GM23338 (cell line): ENCODE measurements at regions not wholly inside any gene's neighbourhood (a gene's known extent, or its start where the extent isn't known, plus 50 kb on each side); places are given as distances from the start of the nearest gene placed in this dataset.

ENCODE experiments used
- ATAC-seq: fragments of 200-7000 bp; cut with Tn5 transposase; 3 replicates; pipeline ENCODE4 v1.9.1; 2020
- DNase-seq: peaks from one replicate; pipeline ENCODE4 v3.0.0-alpha.2; 2015; ENCODE audit warnings: low spot score
- H2AFZ ChIP-seq: fragments of 200-600 bp; sonication (generic); 2 replicates; pipeline ENCODE4 v1.8.0; 2016; ENCODE audit warnings: antibody characterized with exemption, mild to moderate bottlenecking, moderate library complexity
- H3F3A ChIP-seq: fragments of 200-600 bp; sonication (generic); replicated peaks from 2 replicates; pipeline ENCODE4 v1.8.0; 2017; ENCODE audit warnings: antibody characterized with exemption, mixed run types, low read depth
- H3K27ac ChIP-seq: fragments of 200-600 bp; sonication (generic); 2 replicates; pipeline ENCODE4 v1.6.1; 2016; ENCODE audit warnings: low read depth
- H3K27me3 ChIP-seq: fragments of 200-600 bp; sonication (generic); 2 replicates; pipeline ENCODE4 v1.8.0; 2016; ENCODE audit warnings: mild to moderate bottlenecking, mixed run types, moderate library complexity; ENCODE audit not compliant: insufficient read depth
- H3K36me3 ChIP-seq: fragments of 200-600 bp; sonication (generic); 2 replicates; pipeline ENCODE4 v1.8.0; 2016; ENCODE audit warnings: mild to moderate bottlenecking; ENCODE audit not compliant: insufficient read depth
- H3K4me1 ChIP-seq: fragments of 200-600 bp; sonication (generic); 2 replicates; pipeline ENCODE4 v1.8.0; 2016; ENCODE audit warnings: mild to moderate bottlenecking, moderate library complexity; ENCODE audit not compliant: insufficient read depth
- H3K4me2 ChIP-seq: fragments of 200-600 bp; sonication (generic); 2 replicates; pipeline ENCODE4 v1.7.1; 2017; ENCODE audit warnings: mixed run types
- H3K4me3 ChIP-seq: fragments of 200-600 bp; sonication (generic); 2 replicates; pipeline ENCODE4 v1.6.1; 2016; ENCODE audit warnings: mixed run types
- H3K79me2 ChIP-seq: fragments of 200-600 bp; sonication (generic); replicated peaks from 2 replicates; pipeline ENCODE4 v1.8.0; 2017; ENCODE audit warnings: mild to moderate bottlenecking; ENCODE audit not compliant: insufficient read depth
- H3K9me2 ChIP-seq: fragments of 200-600 bp; sonication (generic); 2 replicates; pipeline ENCODE4 v1.8.0; 2017; ENCODE audit not compliant: insufficient read depth
- H4K20me1 ChIP-seq: fragments of 200-600 bp; sonication (generic); replicated peaks from 2 replicates; pipeline ENCODE4 v1.8.0; 2017; ENCODE audit warnings: mild to moderate bottlenecking; ENCODE audit not compliant: insufficient read depth
- H3K27ac Mint-ChIP-seq: 2 replicates; pipeline ENCODE4 v1.8.0; 2020; ENCODE audit warnings: inconsistent platforms, mild to moderate bottlenecking, moderate library complexity, mixed read lengths
- H3K27me3 Mint-ChIP-seq: 3 replicates; pipeline ENCODE4 v1.8.0; 2022; ENCODE audit warnings: low read depth, mild to moderate bottlenecking, moderate library complexity, mixed read lengths, inconsistent platforms; ENCODE audit not compliant: insufficient read depth, poor library complexity
- H3K36me3 Mint-ChIP-seq: 3 replicates; pipeline ENCODE4 v1.8.0; 2021; ENCODE audit warnings: low read depth, mild to moderate bottlenecking, inconsistent platforms, moderate library complexity, mixed read lengths
- H3K4me1 Mint-ChIP-seq: 3 replicates; pipeline ENCODE4 v1.8.0; 2020; ENCODE audit warnings: mild to moderate bottlenecking, inconsistent platforms, mixed read lengths
- H3K4me3 Mint-ChIP-seq: 3 replicates; pipeline ENCODE4 v1.8.0; 2021; ENCODE audit warnings: moderate library complexity, mild to moderate bottlenecking, inconsistent platforms, mixed read lengths
- H3K9me3 Mint-ChIP-seq: 3 replicates; pipeline ENCODE4 v1.8.0; 2020; ENCODE audit warnings: moderate library complexity, mild to moderate bottlenecking, inconsistent platforms, mixed read lengths
- CREB1 ChIP-seq: fragments of 250-450 bp; sonication (Bioruptor Pico); IDR thresholded peaks from 2 replicates; pipeline ENCODE4 v1.5.0; 2020; ENCODE audit warnings: low read depth, mild to moderate bottlenecking, moderate library complexity
- ETS1 ChIP-seq: IDR thresholded peaks from 2 replicates; pipeline ENCODE4 v1.6.1; 2016; ENCODE audit warnings: antibody characterized with exemption
- EZH2 ChIP-seq: fragments of 200-600 bp; sonication (generic); IDR thresholded peaks from one replicate; pipeline ENCODE4 v1.8.0; 2017; ENCODE audit warnings: antibody characterized with exemption, mild to moderate bottlenecking, low read depth; ENCODE audit not compliant: unreplicated experiment
- EZH2phosphoT487 ChIP-seq: fragments of 200-600 bp; sonication (generic); IDR thresholded peaks from one replicate; pipeline ENCODE4 v1.8.1; 2018; ENCODE audit warnings: antibody characterized with exemption; ENCODE audit not compliant: unreplicated experiment
- JUNB ChIP-seq: IDR thresholded peaks from one replicate; pipeline ENCODE4 v1.6.1; 2016; ENCODE audit warnings: antibody characterized with exemption; ENCODE audit not compliant: unreplicated experiment
- NANOG ChIP-seq: IDR thresholded peaks from 2 replicates; pipeline ENCODE4 v1.6.1; 2016; ENCODE audit warnings: antibody characterized with exemption, borderline replicate concordance
- POLR2AphosphoS5 ChIP-seq: IDR thresholded peaks from 2 replicates; pipeline ENCODE4 v1.6.1; 2016; ENCODE audit warnings: antibody characterized with exemption, low read depth
- REST ChIP-seq: IDR thresholded peaks from one replicate; pipeline ENCODE4 v1.6.1; 2018; ENCODE audit warnings: antibody characterized with exemption; ENCODE audit not compliant: unreplicated experiment
- STAT1 ChIP-seq: IDR thresholded peaks from one replicate; pipeline ENCODE4 v1.6.1; 2016; ENCODE audit warnings: antibody characterized with exemption; ENCODE audit not compliant: unreplicated experiment
- ZNF114 ChIP-seq: fragments of 250-450 bp; sonication (Bioruptor Pico); IDR thresholded peaks from 2 replicates; pipeline ENCODE4 v1.5.0; 2020; ENCODE audit warnings: mild to moderate bottlenecking, moderate library complexity
- ZNF331 ChIP-seq: fragments of 250-450 bp; sonication (Bioruptor Pico); IDR thresholded peaks from 2 replicates; pipeline ENCODE4 v1.5.0; 2020; ENCODE audit warnings: low read depth, mild to moderate bottlenecking, moderate library complexity
- TF ChIP-seq, protein P1 (sequence below), 2 experiments: fragments of 200-600 bp in 1 of 2; sonication (generic) in 1 of 2; conservative IDR thresholded peaks; 2 replicates each; pipeline versions ENCODE4 v1.5.1 to v1.6.1; 2016 to 2017; ENCODE audit warnings: antibody characterized with exemption in 2 of 2, low read depth in 2 of 2, mild to moderate bottlenecking in 2 of 2, moderate library complexity in 1 of 2

- no peaks in the 10 kb centered on the region for H3F3A ChIP-seq
- H3K27me3 ChIP-seq: no peaks in the 10 kb centered on the region
- H3K27ac Mint-ChIP-seq: no peak overlapping the region
- H3K4me2 ChIP-seq: no peak overlapping the region
- H3K9me2 ChIP-seq: no peaks in the 10 kb centered on the region; the same call in 1 of the 2 replicates
- DNase-seq: no peak
- H3K4me1 ChIP-seq: peaks cover 8% of the 10 kb centered on the region
- no peak for ATAC-seq
- TF ChIP-seq EZH2phosphoT487: no peak
- TF ChIP-seq, protein P1, sequence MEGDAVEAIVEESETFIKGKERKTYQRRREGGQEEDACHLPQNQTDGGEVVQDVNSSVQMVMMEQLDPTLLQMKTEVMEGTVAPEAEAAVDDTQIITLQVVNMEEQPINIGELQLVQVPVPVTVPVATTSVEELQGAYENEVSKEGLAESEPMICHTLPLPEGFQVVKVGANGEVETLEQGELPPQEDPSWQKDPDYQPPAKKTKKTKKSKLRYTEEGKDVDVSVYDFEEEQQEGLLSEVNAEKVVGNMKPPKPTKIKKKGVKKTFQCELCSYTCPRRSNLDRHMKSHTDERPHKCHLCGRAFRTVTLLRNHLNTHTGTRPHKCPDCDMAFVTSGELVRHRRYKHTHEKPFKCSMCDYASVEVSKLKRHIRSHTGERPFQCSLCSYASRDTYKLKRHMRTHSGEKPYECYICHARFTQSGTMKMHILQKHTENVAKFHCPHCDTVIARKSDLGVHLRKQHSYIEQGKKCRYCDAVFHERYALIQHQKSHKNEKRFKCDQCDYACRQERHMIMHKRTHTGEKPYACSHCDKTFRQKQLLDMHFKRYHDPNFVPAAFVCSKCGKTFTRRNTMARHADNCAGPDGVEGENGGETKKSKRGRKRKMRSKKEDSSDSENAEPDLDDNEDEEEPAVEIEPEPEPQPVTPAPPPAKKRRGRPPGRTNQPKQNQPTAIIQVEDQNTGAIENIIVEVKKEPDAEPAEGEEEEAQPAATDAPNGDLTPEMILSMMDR (conservative IDR thresholded peaks at IDR 0.05; ENCODE audit: low read depth in 2 of 2): no peak
- TF ChIP-seq ZNF114 (CRISPR knock-in tag): no peak
- no peak for TF ChIP-seq JUNB
- TF ChIP-seq STAT1: no peak
- TF ChIP-seq CREB1 (CRISPR knock-in tag): no peak
- TF ChIP-seq REST: no peak
- TF ChIP-seq NANOG: no peak
- no peak for TF ChIP-seq ETS1
- no peak overlapping the region for H2AFZ ChIP-seq
- no peak overlapping the region for H3K27ac ChIP-seq
- no peak overlapping the region for H3K4me3 Mint-ChIP-seq
- no peaks in the 10 kb centered on the region for H3K9me3 Mint-ChIP-seq
- no peak overlapping the region for H3K4me3 ChIP-seq
- H3K36me3 Mint-ChIP-seq: no peaks in the 10 kb centered on the region
- peaks cover 9% of the 10 kb centered on the region; the same call in 2 of the 3 replicates for H3K4me1 Mint-ChIP-seq
- no peaks in the 10 kb centered on the region for H3K36me3 ChIP-seq
- H3K79me2 ChIP-seq: no peaks in the 10 kb centered on the region
- H4K20me1 ChIP-seq: no peaks in the 10 kb centered on the region
- H3K27me3 Mint-ChIP-seq: peaks cover 8% of the 10 kb centered on the region
These were observed 413.0 kb downstream of the CDH2 start for GRCh38 chr18:27763936-27764335.

GRCh38 chr18:27763341-27763740, 413.6 kb downstream of the CDH2 start:
- Mint-ChIP-seq H3K36me3 (no peaks in the 10 kb centered on the region), H3K4me3 (no peak overlapping the region), H3K4me1 (peaks cover 12% of the 10 kb centered on the region; the same call in 2 of the 3 replicates), H3K9me3 (no peaks in the 10 kb centered on the region), H3K27ac (no peak overlapping the region), H3K27me3 (peaks cover 4% of the 10 kb centered on the region)
- DNase-seq: no peak
- Histone ChIP-seq H3K4me1 (peaks cover 8% of the 10 kb centered on the region), H3K9me2 (no peaks in the 10 kb centered on the region; the same call in 1 of the 2 replicates), H3K27ac (no peak overlapping the region), H3K36me3 (no peaks in the 10 kb centered on the region), H3K4me3 (no peak overlapping the region), H3F3A (no peaks in the 10 kb centered on the region), H3K79me2 (no peaks in the 10 kb centered on the region), H3K4me2 (no peak overlapping the region), H3K27me3 (no peaks in the 10 kb centered on the region), H2AFZ (no peak overlapping the region), H4K20me1 (no peaks in the 10 kb centered on the region)
- no peak for ATAC-seq
- no peak for TF ChIP-seq POLR2AphosphoS5
- TF ChIP-seq EZH2phosphoT487: no peak
- no peak for TF ChIP-seq CREB1 (CRISPR knock-in tag)
- TF ChIP-seq ZNF114 (CRISPR knock-in tag): no peak
- no peak for TF ChIP-seq REST
- no peak for TF ChIP-seq EZH2
- no peak for TF ChIP-seq ZNF331 (CRISPR knock-in tag)
- no peak for TF ChIP-seq NANOG
- TF ChIP-seq STAT1: no peak
- no peak for TF ChIP-seq JUNB
